Activated CD8-positive, alpha-beta memory T cell treated with anti-CD3 and anti-CD28 coated beads, Interleukin-2, amount 10 ng/mL, durations not matched to agents 7 days and 5 days (primary cell): ENCODE measurements at regions not wholly inside any gene's neighbourhood (a gene's known extent, or its start where the extent isn't known, plus 50 kb on each side); places are given as distances from the start of the nearest gene placed in this dataset.
"Not testable (repeated sequence)": the region's sequence is repeated elsewhere in the genome, so short reads cannot be mapped to it uniquely, and the experiment has no call there.

Experiments
- ATAC-seq: fragments of 150-1000 bp; cut with Tn5 transposase; one replicate; pipeline ENCODE4 v1.10.0; 2021; ENCODE audit warnings: moderate library complexity
- CTCF ChIA-PET: fragments of 350-600 bp; sonication (Branson Sonifier 250); formaldehyde crosslinking; loops from one replicate; lab custom pipeline; 2021; ENCODE audit warnings: antibody characterized with exemption; lab: Charles Lee
- DNase-seq: peaks from one replicate; pipeline ENCODE4 v3.0.0-alpha.2; 2020
- H3K27ac Mint-ChIP-seq: one replicate; pipeline ENCODE4 v1.8.0; 2021; ENCODE audit warnings: mild to moderate bottlenecking, mixed read lengths
- H3K27me3 Mint-ChIP-seq: one replicate; pipeline ENCODE4 v1.8.0; 2021; ENCODE audit warnings: mixed read lengths
- H3K36me3 Mint-ChIP-seq: one replicate; pipeline ENCODE4 v1.8.0; 2021; ENCODE audit warnings: mild to moderate bottlenecking, mixed read lengths
- H3K4me1 Mint-ChIP-seq: one replicate; pipeline ENCODE4 v1.8.0; 2021; ENCODE audit warnings: mixed read lengths
- H3K4me3 Mint-ChIP-seq: one replicate; pipeline ENCODE4 v1.8.0; 2021; ENCODE audit warnings: mild to moderate bottlenecking, moderate library complexity, mixed read lengths
- H3K9me3 Mint-ChIP-seq: one replicate; pipeline ENCODE4 v1.8.0; 2022; ENCODE audit warnings: low read depth, mixed read lengths

DNA sequence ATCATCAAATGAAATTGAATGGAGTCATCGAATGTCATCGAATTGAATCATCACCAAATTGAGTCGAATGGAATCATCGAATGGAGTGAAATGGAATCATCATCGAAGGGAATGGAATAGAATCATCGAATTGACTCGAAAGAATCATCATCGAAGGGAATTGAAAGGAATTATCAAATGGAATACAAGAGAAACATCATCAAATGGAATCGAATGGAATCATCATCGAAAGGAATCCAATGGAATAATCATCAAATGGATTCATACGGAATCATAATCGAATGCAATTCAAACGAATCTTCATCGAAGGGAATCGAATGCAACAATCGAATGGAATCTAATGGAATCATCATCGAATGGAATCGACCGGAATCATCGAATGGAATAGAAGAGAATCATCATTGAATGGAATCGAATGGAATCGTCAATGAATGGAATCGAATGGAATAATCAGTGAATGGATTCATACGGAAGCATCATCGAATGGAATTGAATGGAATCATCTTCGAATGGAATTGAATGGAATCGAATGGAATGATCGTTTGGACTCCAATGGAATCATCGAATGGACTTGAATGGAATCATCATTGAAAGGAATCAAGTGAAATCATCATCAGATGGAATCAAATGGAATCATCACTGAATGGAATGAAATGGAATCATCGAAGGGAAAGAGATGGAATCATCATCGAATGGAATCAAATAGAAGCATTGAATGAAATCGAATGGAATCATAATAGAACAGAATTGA lies 238.2 kb downstream of the SHCBP1 start:
- H3K27ac Mint-ChIP-seq, H3K4me1 Mint-ChIP-seq, H3K36me3 Mint-ChIP-seq, DNase-seq, H3K9me3 Mint-ChIP-seq, CTCF ChIA-PET, H3K27me3 Mint-ChIP-seq, ATAC-seq, H3K4me3 Mint-ChIP-seq: not testable (repeated sequence)

DNA sequence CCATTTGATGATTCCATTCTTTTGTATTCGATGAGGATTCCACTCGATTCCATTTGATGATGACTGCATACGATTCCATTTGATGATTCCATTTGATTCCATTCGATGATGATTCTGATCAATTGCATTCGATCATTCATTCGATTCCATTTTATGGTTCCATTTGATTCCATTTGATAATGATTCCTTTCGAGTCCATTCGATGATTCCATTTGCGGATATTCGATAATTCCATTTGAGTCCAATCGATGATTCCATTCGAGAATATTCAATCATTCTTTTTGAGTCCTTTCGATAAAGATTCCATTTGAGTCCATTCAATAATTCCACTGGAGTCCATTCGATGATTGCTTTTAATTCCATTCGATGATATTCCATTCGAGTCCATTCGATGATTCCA lies 239.1 kb downstream of the SHCBP1 start:
- H3K9me3 Mint-ChIP-seq, H3K4me1 Mint-ChIP-seq, H3K27ac Mint-ChIP-seq, H3K4me3 Mint-ChIP-seq, ATAC-seq, H3K36me3 Mint-ChIP-seq, CTCF ChIA-PET, DNase-seq, H3K27me3 Mint-ChIP-seq: not testable (repeated sequence)

- H3K27me3 Mint-ChIP-seq, H3K4me1 Mint-ChIP-seq, ATAC-seq, H3K36me3 Mint-ChIP-seq, H3K4me3 Mint-ChIP-seq, CTCF ChIA-PET, H3K27ac Mint-ChIP-seq, H3K9me3 Mint-ChIP-seq, DNase-seq: not testable (repeated sequence)
Observed at GRCh38 chr16:46381344-46381743, 239.8 kb downstream of the SHCBP1 start.
